ENCODE measurements at regions not wholly inside any gene's neighbourhood (a gene's known extent, or its start where the extent isn't known, plus 50 kb on each side); places are given as distances from the start of the nearest gene placed in this dataset.

DNA sequence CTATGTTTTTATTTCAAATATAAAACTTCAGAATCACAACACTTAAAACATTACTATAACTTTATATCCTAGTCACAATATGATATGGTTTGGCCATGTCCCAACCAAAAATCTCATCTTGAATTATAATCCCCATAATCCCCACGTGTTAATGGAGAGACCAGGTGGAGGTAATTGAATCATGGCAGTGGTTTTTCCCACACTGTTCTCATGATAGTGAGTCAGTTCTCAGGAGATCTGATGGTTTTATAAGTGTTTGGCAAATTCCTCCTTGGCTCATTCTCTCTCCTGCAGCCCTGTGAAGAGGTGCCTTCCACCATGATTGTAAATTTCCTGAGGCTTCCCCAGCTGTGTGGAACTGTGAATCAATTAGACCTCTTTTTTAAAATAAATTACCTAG is 307.6 kb downstream of the SPRY2 start:
- DNase-seq = no peak

GRCh38 chr13:80030491-80030890 is 310.4 kb downstream of the SPRY2 start:
- DNase-seq = peak; percentile 66 to 80 (median 76)

- no peak for DNase-seq
These were observed 311.8 kb downstream of the SPRY2 start for GRCh38 chr13:80029170-80029569.

GRCh38 chr13:80022146-80022545 is 318.8 kb downstream of the SPRY2 start:
- peak in 1 of 4 experiments; percentile 17 for DNase-seq

- DNase-seq = peak; percentile 69 to 83 (median 74)
These were observed 328.7 kb downstream of the SPRY2 start for GRCh38 chr13:80012251-80012650.

DNA sequence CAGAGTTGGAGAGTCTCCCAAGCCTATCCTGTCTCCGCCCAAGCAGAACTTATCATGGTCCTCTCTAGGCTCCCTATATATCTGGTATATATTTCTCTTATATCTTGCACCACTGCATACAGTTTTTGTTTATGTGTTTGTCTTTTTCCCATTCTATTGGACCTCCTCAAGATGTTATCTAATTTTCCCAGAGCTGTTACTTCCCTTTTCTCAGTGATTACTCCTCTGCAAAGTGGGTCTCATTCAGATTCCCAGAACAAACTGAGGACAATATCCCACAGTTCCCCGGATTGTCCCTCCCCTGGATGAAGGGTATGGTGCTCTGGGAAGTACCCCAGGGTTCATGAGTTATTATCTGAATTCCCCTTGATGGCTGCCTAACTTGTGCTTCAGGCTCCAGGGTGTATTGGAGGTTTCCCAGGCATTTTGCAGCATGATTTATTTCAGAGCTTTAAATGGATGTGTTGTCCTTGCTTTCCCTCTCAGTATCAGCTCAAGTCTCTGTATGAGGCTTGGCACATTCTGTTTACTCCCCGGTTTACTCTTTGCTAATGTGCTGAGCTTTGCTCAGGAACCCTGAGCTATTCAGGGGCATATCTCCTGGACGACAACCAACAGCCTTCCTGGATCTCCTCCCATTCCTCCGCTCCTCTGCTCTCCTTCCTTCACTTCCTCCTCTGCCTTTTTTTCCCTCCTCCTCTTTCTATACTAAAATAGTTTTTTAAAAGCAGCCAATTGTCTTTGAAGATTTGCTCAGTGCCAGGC is 329.3 kb downstream of the SPRY2 start:
- DNase-seq = no peak

DNA sequence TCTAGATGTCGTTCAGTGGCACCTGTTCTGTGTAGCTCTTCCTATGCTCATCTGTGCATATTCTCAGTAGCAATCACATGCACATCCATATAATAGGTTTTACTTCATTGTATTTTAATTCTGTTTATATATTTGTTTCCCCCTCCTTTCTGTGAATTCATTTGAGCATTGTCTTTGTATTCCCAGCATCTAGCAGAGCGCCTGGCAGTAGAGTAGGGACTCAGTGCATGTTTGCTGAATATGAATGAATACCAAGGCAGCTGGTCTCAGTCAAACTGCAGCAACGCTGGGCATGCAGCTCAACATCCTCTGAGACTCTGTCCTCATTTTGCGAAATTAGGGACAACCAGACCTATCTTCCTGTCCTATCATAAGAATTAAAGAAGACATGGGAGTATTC is 330.1 kb downstream of the SPRY2 start:
- DNase-seq = no peak

DNA sequence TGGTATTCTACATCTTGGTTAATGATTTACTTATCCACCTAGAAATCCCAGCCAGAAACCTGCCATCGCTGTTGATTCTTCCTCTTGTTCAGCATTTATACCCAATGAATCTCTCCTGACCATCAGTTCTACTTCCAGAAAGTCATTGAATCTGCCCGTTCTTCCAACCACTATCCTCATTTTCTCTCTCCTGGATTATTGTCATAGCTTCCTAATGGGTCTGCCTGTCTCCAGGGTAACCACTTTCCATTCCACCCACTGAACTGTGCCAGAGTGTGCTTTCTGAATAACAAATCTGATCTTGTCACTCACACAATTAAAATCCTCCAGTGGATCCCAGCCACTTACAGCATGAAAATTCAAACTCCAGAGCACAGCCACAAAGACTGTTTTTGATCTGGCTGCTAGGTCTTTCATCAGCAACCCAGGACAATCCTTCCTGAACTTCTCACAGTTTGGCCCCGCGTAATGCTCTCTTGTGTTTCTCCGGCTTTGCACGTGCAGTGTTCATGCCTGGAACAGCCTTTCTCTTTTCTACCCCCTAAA is 330.6 kb downstream of the SPRY2 start:
- DNase-seq = no peak

- no peak for DNase-seq
These were observed 331.2 kb downstream of the SPRY2 start for GRCh38 chr13:80009760-80010159.

GRCh38 chr13:80006940-80007339 is 334.0 kb downstream of the SPRY2 start:
- no peak for DNase-seq

GRCh38 chr13:80001510-80001842 is 339.4 kb downstream of the SPRY2 start:
- DNase-seq = no peak

DNA sequence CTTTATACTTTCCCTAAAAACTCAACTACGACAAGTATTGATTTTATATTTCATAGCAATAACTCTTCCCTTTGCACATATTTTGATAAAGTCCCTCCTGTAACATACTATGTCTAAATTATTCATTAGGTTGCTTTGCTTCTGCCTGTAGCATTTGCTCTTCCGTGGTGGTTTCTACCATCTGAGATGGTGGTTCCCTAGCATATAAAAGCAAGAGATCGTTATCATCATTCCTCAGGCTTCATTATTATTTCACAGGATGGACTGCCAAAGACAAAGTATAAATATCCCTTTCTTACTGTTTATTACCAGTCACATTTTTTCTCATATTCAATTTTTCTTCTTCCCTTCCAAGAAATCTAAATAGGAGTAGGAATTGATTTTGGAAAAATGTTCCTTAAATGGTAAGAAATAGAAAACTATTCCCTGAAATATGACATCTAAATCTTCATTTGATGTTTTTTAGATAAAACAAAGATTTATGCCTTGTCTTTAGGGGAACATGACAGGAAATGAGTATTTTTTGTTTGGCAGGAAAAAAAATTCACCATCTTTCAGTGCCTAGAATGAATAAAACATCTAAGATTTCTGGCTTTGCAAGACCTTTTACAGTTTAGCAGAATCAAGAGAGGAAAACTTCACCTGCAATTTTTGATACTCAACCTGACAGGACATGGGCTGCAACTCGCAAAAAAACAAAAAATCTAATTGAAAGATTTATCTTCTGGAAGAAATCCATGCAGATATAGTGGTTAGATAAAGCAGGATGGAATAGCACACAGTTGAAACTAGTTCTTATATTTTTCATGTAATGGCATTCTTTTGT is 340.0 kb downstream of the SPRY2 start:
- DNase-seq = no peak

DNA sequence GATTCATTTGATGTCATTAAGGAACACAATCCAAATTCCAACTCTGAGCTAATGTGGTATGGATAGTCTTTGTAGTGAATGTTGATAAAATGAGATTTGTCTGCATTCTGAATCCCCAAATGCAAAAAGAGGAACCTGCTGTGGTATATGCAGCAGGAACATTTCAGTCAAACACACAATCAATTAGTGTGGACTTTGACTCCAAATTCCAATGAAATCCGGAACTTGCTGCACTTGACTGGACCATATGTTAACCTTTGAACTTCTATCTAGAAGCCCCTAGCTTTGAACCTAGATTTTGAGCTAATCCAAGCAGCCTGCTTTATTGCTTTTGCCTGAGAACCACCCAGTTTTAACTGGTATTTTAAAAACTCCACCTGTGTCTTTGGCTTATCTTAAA is 341.3 kb downstream of the SPRY2 start:
- peak in 2 of 4 experiments; percentile 5 to 29 for DNase-seq

DNA sequence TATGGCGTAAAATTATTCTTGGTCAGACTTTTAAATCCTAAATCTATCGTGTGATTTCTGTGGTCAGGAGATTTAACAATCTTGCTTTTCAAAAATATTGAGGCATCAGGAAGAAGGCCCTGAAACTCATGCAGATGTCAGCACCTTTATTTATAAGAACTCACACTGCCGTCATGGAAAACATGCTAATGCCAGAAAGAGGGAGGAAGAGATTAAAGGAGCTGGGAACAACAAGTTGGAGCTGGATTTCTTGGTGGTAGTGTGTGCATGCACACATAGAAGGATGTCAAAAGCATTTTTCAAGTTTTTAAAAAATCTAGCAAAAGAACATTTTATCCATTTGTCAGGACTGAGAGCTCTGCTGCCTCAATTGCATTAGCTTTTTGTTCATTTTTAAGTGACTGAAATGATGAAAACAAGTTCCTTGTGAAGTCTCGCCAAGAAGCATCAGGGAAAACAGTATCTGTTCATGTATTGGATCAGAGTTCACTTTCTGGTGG is 342.5 kb downstream of the SPRY2 start:
- DNase-seq = no peak

GRCh38 chr13:79997244-79997643 is 343.7 kb downstream of the SPRY2 start:
- DNase-seq = no peak

- peak in 3 of 4 experiments; percentile 15 to 74 (median 55) for DNase-seq
These were observed 345.6 kb downstream of the SPRY2 start for GRCh38 chr13:79995334-79995733.

- no peak for DNase-seq
These were observed 348.8 kb downstream of the SPRY2 start for GRCh38 chr13:79992111-79992510.

- no peak for DNase-seq
These were observed 350.9 kb downstream of the SPRY2 start for GRCh38 chr13:79990048-79990447.

DNA sequence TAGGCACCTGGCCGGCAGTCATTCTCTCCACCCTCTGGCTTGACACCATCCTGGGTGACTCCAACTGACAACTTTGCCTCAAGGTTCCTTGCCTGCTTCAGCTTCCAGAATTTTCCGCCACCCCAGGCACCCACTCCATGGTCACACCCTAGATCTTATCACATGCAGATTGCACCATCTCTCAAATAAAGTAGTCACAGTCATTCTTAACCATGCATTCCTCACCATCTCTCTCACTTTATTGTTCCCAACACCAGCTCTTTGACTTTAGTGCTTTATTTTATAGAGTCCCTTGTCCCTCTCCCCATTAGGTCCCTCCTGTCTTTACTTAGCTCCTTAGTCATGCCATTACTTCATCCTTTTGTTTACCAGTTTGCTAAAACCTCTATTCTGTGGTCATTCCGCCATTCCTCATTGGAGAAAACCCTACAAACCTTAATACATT is 351.7 kb downstream of the SPRY2 start:
- DNase-seq = no peak

GRCh38 chr13:79988573-79988972 is 352.4 kb downstream of the SPRY2 start:
- DNase-seq = no peak

- no peak for DNase-seq
These were observed 353.2 kb downstream of the SPRY2 start for GRCh38 chr13:79987761-79988160.

GRCh38 chr13:79987323-79987722 is 353.6 kb downstream of the SPRY2 start:
- DNase-seq = no peak

- peak in 2 of 4 experiments; percentile 28 to 36 for DNase-seq
These were observed 354.0 kb downstream of the SPRY2 start for GRCh38 chr13:79986890-79987289.
